Gastroesophageal sphincter (tissue), 4 donors: ENCODE measurements at regions not wholly inside any gene's neighbourhood (a gene's known extent, or its start where the extent isn't known, plus 50 kb on each side); places are given as distances from the start of the nearest gene placed in this dataset.

Source experiments
- ATAC-seq: fragments of 150-250 bp; one replicate; pipeline ENCODE4 v1.9.1; 2016; ENCODE audit warnings: mild to moderate bottlenecking, moderate library complexity
- H3K27ac ChIP-seq, 4 donors: fragments of 200-600 bp; sonication (generic) in 3 of 4; 1 replicate in 3 of 4; 2 replicates in 1 of 4; pipeline ENCODE4 v1.5.1; 2016 to 2019
- H3K27me3 ChIP-seq: fragments of 200-600 bp; sonication (generic); one replicate; pipeline ENCODE4 v1.5.1; 2019
- H3K36me3 ChIP-seq, 2 donors: fragments of 200-600 bp; sonication (generic); one replicate each; pipeline ENCODE4 v1.5.1; 2019; ENCODE audit warnings: control low read depth in 1 of 2
- H3K4me1 ChIP-seq, 3 donors: fragments of 200-600 bp; sonication (generic); 1 replicate in 2 of 3; 2 replicates in 1 of 3; pipeline ENCODE4 v1.5.1; 2016 to 2019; ENCODE audit warnings: control low read depth in 2 of 3
- H3K4me3 ChIP-seq, 2 donors: fragments of 200-600 bp; sonication (generic); one replicate each; pipeline ENCODE4 v1.5.1; 2019; ENCODE audit warnings: mild to moderate bottlenecking in 1 of 2, moderate library complexity in 1 of 2
- H3K9me3 ChIP-seq, 3 donors: fragments of 200-600 bp; sonication (generic); one replicate each; pipeline ENCODE4 v1.5.1; 2017 to 2019; ENCODE audit warnings: control low read depth in 2 of 3
- CTCF ChIP-seq, 4 experiments: fragments of 200-600 bp in 2 of 4; fragments of 450-650 bp in 2 of 4; sonication (generic) in 1 of 4; IDR thresholded peaks; one replicate each; pipeline ENCODE4 v1.5.1; 2017 to 2019; ENCODE audit warnings: antibody characterized with exemption in 4 of 4, mild to moderate bottlenecking in 2 of 4, moderate library complexity in 2 of 4
- EP300 ChIP-seq: sonication (generic); formaldehyde crosslinking; IDR thresholded peaks from one replicate; pipeline ENCODE4 v1.6.1; 2017; ENCODE audit warnings: antibody characterized with exemption, mild to moderate bottlenecking
- POLR2A ChIP-seq, 2 donors: fragments of 450-650 bp; IDR thresholded peaks; one replicate each; pipeline ENCODE4 v1.6.1; 2017; ENCODE audit warnings: antibody characterized with exemption in 2 of 2, mild to moderate bottlenecking in 2 of 2, moderate library complexity in 1 of 2
- POLR2AphosphoS5 ChIP-seq: sonication (generic); formaldehyde crosslinking; IDR thresholded peaks from one replicate; pipeline ENCODE4 v1.6.1; 2017; ENCODE audit warnings: antibody characterized with exemption
- WGBS, 2 donors: methylation state at CpG; one replicate each; pipeline ENCODE4 v1.1.5; 2018; ENCODE audit warnings: low coverage in 1 of 2; 5-methylcytosine and 5-hydroxymethylcytosine counted together

DNA sequence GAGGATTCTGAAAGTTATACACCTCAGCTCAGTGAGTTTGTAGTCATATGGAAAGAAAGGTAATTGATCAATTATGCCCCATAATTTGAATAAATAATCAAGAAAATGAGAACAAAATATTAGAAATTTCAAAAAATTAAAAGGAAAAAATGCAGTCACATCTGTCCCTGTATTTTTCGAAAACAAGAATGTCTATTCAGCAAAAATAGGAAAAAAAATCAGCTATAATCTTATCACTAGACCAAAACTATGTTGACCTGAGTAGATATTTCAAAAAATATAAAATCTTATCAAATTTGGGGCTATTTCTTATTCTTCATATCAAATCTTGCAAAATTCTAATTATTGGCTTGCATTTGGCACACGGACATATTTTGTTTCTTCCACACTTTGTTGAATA lies 501.2 kb upstream of the CNTN3 start:
- Histone ChIP-seq H3K4me1 (no peaks in the 10 kb centered on the region), H3K27me3 (no peaks in the 10 kb centered on the region), H3K36me3 (no peaks in the 10 kb centered on the region), H3K9me3 (no peaks in the 10 kb centered on the region), H3K27ac (no peak overlapping the region), H3K4me3 (no peak overlapping the region)
- ATAC-seq, result no peak
- TF ChIP-seq POLR2AphosphoS5 (no peak), CTCF (IDR thresholded peaks at IDR 0.05) (no peak), EP300 (no peak), POLR2A (IDR thresholded peaks at IDR 0.05) (no peak)
- 78 to 84% methylated on average over 2 of the region's 2 CpGs for WGBS, 2 donors

- Histone ChIP-seq H3K27me3 (no peaks in the 10 kb centered on the region), H3K36me3 (no peaks in the 10 kb centered on the region), H3K4me3 (no peak overlapping the region), H3K9me3 (no peaks in the 10 kb centered on the region), H3K27ac (no peak overlapping the region), H3K4me1 (no peaks in the 10 kb centered on the region)
- ATAC-seq, result no peak
- 83 to 100% methylated on average over 1 of the region's 1 CpG for WGBS, 2 donors
- no peak for TF ChIP-seq POLR2A (IDR thresholded peaks at IDR 0.05)
- TF ChIP-seq EP300, result no peak
- TF ChIP-seq CTCF (IDR thresholded peaks at IDR 0.05), result no peak
- TF ChIP-seq POLR2AphosphoS5, result no peak
Measured at GRCh38 chr3:75118779-75119178, 504.3 kb upstream of the CNTN3 start.

- ATAC-seq, result no peak
- no peaks in the 10 kb centered on the region for H3K4me1 ChIP-seq
- H3K27ac ChIP-seq, result no peak overlapping the region
- no peaks in the 10 kb centered on the region for H3K27me3 ChIP-seq
- H3K9me3 ChIP-seq, result no peaks in the 10 kb centered on the region
- no peak for TF ChIP-seq POLR2AphosphoS5
- no peak for TF ChIP-seq EP300
- TF ChIP-seq POLR2A (IDR thresholded peaks at IDR 0.05), result no peak
- no peak for TF ChIP-seq CTCF (IDR thresholded peaks at IDR 0.05)
- no peaks in the 10 kb centered on the region for H3K36me3 ChIP-seq
- no peak overlapping the region for H3K4me3 ChIP-seq
Measured at GRCh38 chr3:75126556-75126955, 512.1 kb upstream of the CNTN3 start.

DNA sequence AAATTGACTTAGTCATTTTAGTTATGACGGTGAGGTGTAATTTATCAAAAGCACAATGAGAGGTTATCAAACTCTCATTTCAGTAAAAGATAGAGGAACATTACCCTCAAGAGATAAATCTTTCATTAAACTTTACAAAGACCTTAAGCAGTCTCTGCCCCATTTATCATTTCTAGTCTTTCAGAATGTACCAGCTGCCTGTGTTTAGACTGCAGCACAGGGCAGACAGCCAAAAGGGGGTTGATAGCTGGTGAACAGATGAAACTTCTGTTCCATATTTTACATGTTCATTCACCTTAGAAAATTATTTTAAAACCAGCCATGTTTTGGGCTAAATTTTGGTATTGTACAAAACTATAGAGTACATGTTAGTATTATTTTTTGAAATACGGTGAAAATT lies 514.6 kb upstream of the CNTN3 start:
- no peak overlapping the region for H3K4me3 ChIP-seq
- 32 to 50% methylated on average over 2 of the region's 2 CpGs for WGBS, 2 donors
- no peak overlapping the region for H3K27ac ChIP-seq
- no peaks in the 10 kb centered on the region for H3K27me3 ChIP-seq
- H3K9me3 ChIP-seq, result no peaks in the 10 kb centered on the region
- no peaks in the 10 kb centered on the region for H3K36me3 ChIP-seq
- ATAC-seq, result no peak
- no peaks in the 10 kb centered on the region for H3K4me1 ChIP-seq
- TF ChIP-seq POLR2A (IDR thresholded peaks at IDR 0.05) (no peak), POLR2AphosphoS5 (no peak), CTCF (IDR thresholded peaks at IDR 0.05) (no peak), EP300 (no peak)

DNA sequence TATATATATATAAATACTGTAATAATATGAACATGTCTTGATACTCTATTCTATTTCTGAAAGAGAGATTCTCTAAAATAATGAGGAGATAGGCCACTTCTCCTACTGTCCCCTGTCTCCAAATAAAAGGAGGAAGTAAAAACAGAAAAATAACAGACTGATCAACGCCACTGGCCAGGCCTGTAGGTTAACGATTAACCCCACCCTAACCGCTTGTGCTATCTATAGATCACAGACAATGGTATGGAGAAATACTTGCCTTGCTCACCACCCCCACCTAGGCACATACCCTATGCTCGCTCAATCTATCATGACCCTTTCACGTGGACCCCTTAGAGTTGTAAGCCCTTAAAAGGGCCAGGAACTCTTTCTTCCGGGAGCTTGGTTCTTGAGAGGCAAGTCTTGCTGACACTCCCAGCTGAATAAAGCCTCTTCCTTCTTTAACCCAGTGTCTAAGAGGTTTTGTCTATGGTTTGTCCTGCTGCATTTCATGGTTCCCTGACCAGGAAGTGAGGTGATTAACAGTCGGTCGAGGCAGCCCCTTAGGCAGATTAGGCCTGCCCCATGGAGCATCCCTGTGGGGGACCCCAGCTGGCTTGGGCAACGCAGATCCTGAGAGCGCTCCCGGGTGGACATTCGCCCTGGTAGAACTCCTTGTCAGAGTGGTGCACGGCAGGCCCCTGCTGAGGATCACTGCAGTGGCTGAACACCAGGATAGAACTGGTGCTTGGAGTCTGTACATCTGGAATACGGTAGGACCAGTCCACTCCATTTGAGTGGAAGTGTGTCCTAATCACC lies 521.8 kb upstream of the CNTN3 start:
- WGBS, 2 donors, result 77 to 95% methylated on average over 8 of the region's 14 CpGs
- Histone ChIP-seq H3K36me3 (no peaks in the 10 kb centered on the region), H3K4me3 (no peak overlapping the region), H3K4me1 (no peaks in the 10 kb centered on the region), H3K27me3 (no peaks in the 10 kb centered on the region), H3K9me3 (peaks cover 0 to 6% (median 0%) of the 10 kb centered on the region in 3 donors), H3K27ac (no peak overlapping the region)
- ATAC-seq, result no peak
- TF ChIP-seq POLR2AphosphoS5 (no peak), POLR2A (IDR thresholded peaks at IDR 0.05) (no peak), EP300 (no peak), CTCF (IDR thresholded peaks at IDR 0.05) (no peak)
